H9 (cell line): ENCODE measurements at regions not wholly inside any gene's neighbourhood (a gene's known extent, or its start where the extent isn't known, plus 50 kb on each side); places are given as distances from the start of the nearest gene placed in this dataset.

Source experiments
- DNase-seq: peaks from one replicate; pipeline ENCODE4 v3.0.0-alpha.2; 2017
- H2AFZ ChIP-seq: one replicate; pipeline ENCODE4 v1.6.1; 2013; ENCODE audit warnings: mild to moderate bottlenecking, low read length, control low read depth, moderate library complexity
- H2AK5ac ChIP-seq: 2 replicates; pipeline ENCODE4 v1.6.1; 2013; ENCODE audit warnings: low read length, control low read depth, mixed read lengths; ENCODE audit not compliant: insufficient read length
- H2BK120ac ChIP-seq: one replicate; pipeline ENCODE4 v1.6.1; 2013; ENCODE audit warnings: low read depth, mild to moderate bottlenecking, low read length, control low read depth, inconsistent platforms; ENCODE audit not compliant: poor library complexity, severe bottlenecking
- H2BK12ac ChIP-seq: 2 replicates; pipeline ENCODE4 v1.6.1; 2013; ENCODE audit warnings: low read length, control low read depth, mixed read lengths, low read depth; ENCODE audit not compliant: insufficient read length
- H2BK15ac ChIP-seq: 2 replicates; pipeline ENCODE4 v1.6.1; 2013; ENCODE audit warnings: low read depth, low read length, control low read depth
- H2BK20ac ChIP-seq: one replicate; pipeline ENCODE4 v1.6.1; 2013; ENCODE audit warnings: low read depth, mild to moderate bottlenecking, low read length, control low read depth, inconsistent platforms; ENCODE audit not compliant: poor library complexity, severe bottlenecking
- H2BK5ac ChIP-seq: 2 replicates; pipeline ENCODE4 v1.6.1; 2013; ENCODE audit warnings: low read length, control low read depth, mixed read lengths; ENCODE audit not compliant: insufficient read length
- H3K14ac ChIP-seq: 2 replicates; pipeline ENCODE4 v1.6.1; 2013; ENCODE audit warnings: low read length, control low read depth; ENCODE audit not compliant: insufficient read depth
- H3K18ac ChIP-seq: 2 replicates; pipeline ENCODE4 v1.6.1; 2013; ENCODE audit warnings: low read depth, mild to moderate bottlenecking, mixed read lengths, low read length, control low read depth; ENCODE audit not compliant: insufficient read length
- H3K23ac ChIP-seq: 2 replicates; pipeline ENCODE4 v1.6.1; 2013; ENCODE audit warnings: low read length, control low read depth, mixed read lengths, low read depth; ENCODE audit not compliant: insufficient read length
- H3K23me2 ChIP-seq: 2 replicates; pipeline ENCODE4 v1.6.1; 2013; ENCODE audit warnings: low read depth, mild to moderate bottlenecking, mixed read lengths, low read length, control low read depth; ENCODE audit not compliant: insufficient read length, poor library complexity, severe bottlenecking
- H3K27ac ChIP-seq: 2 replicates; pipeline ENCODE4 v1.5.1; 2013; ENCODE audit warnings: low read length, control low read depth, mixed read lengths, low read depth; ENCODE audit not compliant: insufficient read length
- H3K27me3 ChIP-seq: 2 replicates; pipeline ENCODE4 v1.6.1; 2013; ENCODE audit warnings: low read length, control low read depth, inconsistent platforms; ENCODE audit not compliant: insufficient read depth
- H3K4ac ChIP-seq: 2 replicates; pipeline ENCODE4 v1.6.1; 2013; ENCODE audit warnings: low read depth, mild to moderate bottlenecking, control low read depth, inconsistent platforms, low read length, moderate library complexity
- H3K4me1 ChIP-seq: 2 replicates; pipeline ENCODE4 v1.6.1; 2013; ENCODE audit warnings: low read length, control low read depth, inconsistent platforms; ENCODE audit not compliant: insufficient read depth
- H3K4me2 ChIP-seq: 2 replicates; pipeline ENCODE4 v1.6.1; 2013; ENCODE audit warnings: low read length, control low read depth, mixed read lengths; ENCODE audit not compliant: insufficient read length, insufficient read depth
- H3K56ac ChIP-seq: 2 replicates; pipeline ENCODE4 v1.6.1; 2013; ENCODE audit warnings: low read depth, mild to moderate bottlenecking, mixed read lengths, low read length, control low read depth; ENCODE audit not compliant: insufficient read length
- H3K79me1 ChIP-seq: 2 replicates; pipeline ENCODE4 v1.6.1; 2013; ENCODE audit warnings: low read depth, mild to moderate bottlenecking, moderate library complexity, low read length, control low read depth, inconsistent platforms; ENCODE audit not compliant: insufficient read depth, poor library complexity, severe bottlenecking
- H3K79me2 ChIP-seq: 2 replicates; pipeline ENCODE4 v1.6.1; 2013; ENCODE audit warnings: low read length, control low read depth, inconsistent platforms; ENCODE audit not compliant: insufficient read depth
- H3K9ac ChIP-seq: 2 replicates; pipeline ENCODE4 v1.6.1; 2013; ENCODE audit warnings: low read length, control low read depth, mixed read lengths; ENCODE audit not compliant: insufficient read length; ENCODE audit errors: extremely low read depth
- H3K9me3 ChIP-seq: one replicate; pipeline ENCODE4 v1.6.1; 2013; ENCODE audit warnings: low read depth, low read length, inconsistent platforms; ENCODE audit not compliant: control insufficient read depth
- H3T11ph ChIP-seq: one replicate; pipeline ENCODE4 v1.6.1; 2013; ENCODE audit warnings: mild to moderate bottlenecking, low read length, control low read depth, inconsistent platforms
- H4K20me1 ChIP-seq: one replicate; pipeline ENCODE4 v1.6.1; 2013; ENCODE audit not compliant: control insufficient read depth, insufficient read length, insufficient read depth
- H4K5ac ChIP-seq: 2 replicates; pipeline ENCODE4 v1.6.1; 2013; ENCODE audit warnings: low read depth, mild to moderate bottlenecking, mixed read lengths, low read length, control low read depth; ENCODE audit not compliant: insufficient read length
- H4K8ac ChIP-seq: replicated peaks from 2 replicates; pipeline ENCODE4 v1.6.1; 2013; ENCODE audit warnings: low read length, control low read depth, mixed read lengths, low read depth; ENCODE audit not compliant: insufficient read length
- H4K91ac ChIP-seq: 2 replicates; pipeline ENCODE4 v1.6.1; 2013; ENCODE audit warnings: low read depth, mild to moderate bottlenecking, moderate library complexity, mixed read lengths, low read length, control low read depth; ENCODE audit not compliant: insufficient read length
- H3K27ac Mint-ChIP-seq, 3 experiments: 2 replicates in 2 of 3; 3 replicates in 1 of 3; pipeline ENCODE4 v1.8.0; 2020 to 2021; ENCODE audit warnings: mixed read lengths in 3 of 3, mild to moderate bottlenecking in 1 of 3, moderate library complexity in 1 of 3
- H3K27me3 Mint-ChIP-seq: 2 replicates; pipeline ENCODE4 v1.8.0; 2021; ENCODE audit warnings: low read depth, mild to moderate bottlenecking, moderate library complexity, mixed read lengths
- H3K36me3 Mint-ChIP-seq, 3 experiments: 2 replicates in 2 of 3; 3 replicates in 1 of 3; pipeline ENCODE4 v1.8.0; 2020 to 2021; ENCODE audit warnings: low read depth in 3 of 3, mixed read lengths in 3 of 3; ENCODE audit not compliant: insufficient read depth in 1 of 3
- H3K4me1 Mint-ChIP-seq, 2 experiments: 2 replicates each; pipeline ENCODE4 v1.8.0; 2020; ENCODE audit warnings: mixed read lengths in 2 of 2
- H3K4me3 Mint-ChIP-seq, 2 experiments: 2 replicates in 1 of 2; 3 replicates in 1 of 2; pipeline ENCODE4 v1.8.0; 2020 to 2021; ENCODE audit warnings: mild to moderate bottlenecking in 2 of 2, mixed read lengths in 2 of 2, moderate library complexity in 1 of 2
- H3K9me3 Mint-ChIP-seq, 2 experiments: 2 replicates in 1 of 2; 3 replicates in 1 of 2; pipeline ENCODE4 v1.8.0; 2020; ENCODE audit warnings: mild to moderate bottlenecking in 2 of 2, mixed read lengths in 2 of 2, moderate library complexity in 1 of 2
- whole genome bisulfite sequencing: extraction: QIAGEN DNeasy Blood & Tissue Kit; methylation state at CpG from one replicate; pipeline ENCODE4 v1.1.7; 2013; ENCODE audit warnings: missing lambda C conversion rate, low lambda C conversion rate, mixed read lengths; ENCODE audit not compliant: insufficient read length; ENCODE audit errors: extremely low coverage; 5-methylcytosine and 5-hydroxymethylcytosine counted together
- TF ChIP-seq, protein P1 (sequence below): fragments of 200-600 bp; sonication (generic); conservative IDR thresholded peaks from 3 replicates; pipeline ENCODE4 v1.8.0; 2021; ENCODE audit warnings: antibody characterized with exemption, mild to moderate bottlenecking

DNA sequence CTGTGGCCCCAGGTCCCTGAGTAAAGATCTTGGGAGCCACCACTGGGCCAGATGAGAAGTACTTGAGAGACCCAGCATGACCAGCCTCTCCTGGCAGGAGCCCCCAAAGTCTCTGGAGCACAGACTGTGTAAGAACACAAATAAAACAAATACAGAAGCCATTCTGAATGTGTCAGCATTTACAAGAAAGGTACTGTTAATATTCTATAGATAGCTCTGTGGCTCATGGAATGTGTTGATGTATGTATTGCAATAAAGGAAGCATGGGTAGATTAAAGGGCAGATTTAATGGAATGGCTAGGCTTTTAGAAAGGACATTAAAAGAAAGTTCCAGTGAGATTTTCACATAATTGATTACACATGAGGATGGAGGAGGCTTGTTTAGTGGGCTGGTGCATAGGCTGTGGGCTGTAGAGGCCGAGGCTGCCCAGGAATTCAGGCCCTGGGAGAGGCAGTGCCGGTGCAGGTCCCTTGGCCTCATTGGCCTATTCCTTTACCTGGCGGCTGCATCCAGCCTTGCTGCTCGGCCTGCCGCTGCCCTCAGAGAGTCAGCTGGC lies 127.7 kb upstream of the DLX2 start:
- no peaks in the 10 kb centered on the region for H3K79me2 ChIP-seq
- no peak overlapping the region for H3K4ac ChIP-seq
- H3K23ac ChIP-seq = no peak overlapping the region
- H3K36me3 Mint-ChIP-seq = no peaks in the 10 kb centered on the region; a peak in 1 of 7 replicates
- peaks cover 9% of the 10 kb centered on the region for H3K23me2 ChIP-seq
- H2BK5ac ChIP-seq = no peak overlapping the region
- no peak overlapping the region for H3K27ac Mint-ChIP-seq
- peaks cover 37 to 43% of the 10 kb centered on the region in 2 experiments for H3K4me1 Mint-ChIP-seq
- no peak overlapping the region for H2AFZ ChIP-seq
- H3K27ac ChIP-seq = no peak overlapping the region
- H4K8ac ChIP-seq = no peak overlapping the region
- no peak overlapping the region for H3K56ac ChIP-seq
- H2AK5ac ChIP-seq = no peak overlapping the region
- no peak overlapping the region for H3T11ph ChIP-seq
- no peaks in the 10 kb centered on the region for H3K79me1 ChIP-seq
- H2BK120ac ChIP-seq = no peak overlapping the region
- no peak overlapping the region for H2BK12ac ChIP-seq
- no peak overlapping the region for H4K91ac ChIP-seq
- no peak overlapping the region for H4K5ac ChIP-seq
- H3K27me3 ChIP-seq = no peaks in the 10 kb centered on the region; the same call in 1 of the 2 replicates
- H3K9me3 ChIP-seq = no peaks in the 10 kb centered on the region
- H3K9ac ChIP-seq = no peak overlapping the region
- no peak overlapping the region for H2BK20ac ChIP-seq
- peak; percentile 29 for DNase-seq
- H3K4me1 ChIP-seq = no peaks in the 10 kb centered on the region; the same call in 1 of the 2 replicates
- TF ChIP-seq, protein P1, sequence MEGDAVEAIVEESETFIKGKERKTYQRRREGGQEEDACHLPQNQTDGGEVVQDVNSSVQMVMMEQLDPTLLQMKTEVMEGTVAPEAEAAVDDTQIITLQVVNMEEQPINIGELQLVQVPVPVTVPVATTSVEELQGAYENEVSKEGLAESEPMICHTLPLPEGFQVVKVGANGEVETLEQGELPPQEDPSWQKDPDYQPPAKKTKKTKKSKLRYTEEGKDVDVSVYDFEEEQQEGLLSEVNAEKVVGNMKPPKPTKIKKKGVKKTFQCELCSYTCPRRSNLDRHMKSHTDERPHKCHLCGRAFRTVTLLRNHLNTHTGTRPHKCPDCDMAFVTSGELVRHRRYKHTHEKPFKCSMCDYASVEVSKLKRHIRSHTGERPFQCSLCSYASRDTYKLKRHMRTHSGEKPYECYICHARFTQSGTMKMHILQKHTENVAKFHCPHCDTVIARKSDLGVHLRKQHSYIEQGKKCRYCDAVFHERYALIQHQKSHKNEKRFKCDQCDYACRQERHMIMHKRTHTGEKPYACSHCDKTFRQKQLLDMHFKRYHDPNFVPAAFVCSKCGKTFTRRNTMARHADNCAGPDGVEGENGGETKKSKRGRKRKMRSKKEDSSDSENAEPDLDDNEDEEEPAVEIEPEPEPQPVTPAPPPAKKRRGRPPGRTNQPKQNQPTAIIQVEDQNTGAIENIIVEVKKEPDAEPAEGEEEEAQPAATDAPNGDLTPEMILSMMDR = no peak
- H3K9me3 Mint-ChIP-seq = no peaks in the 10 kb centered on the region
- H2BK15ac ChIP-seq = no peak overlapping the region
- H3K14ac ChIP-seq = no peak overlapping the region
- no peak overlapping the region for H3K4me3 Mint-ChIP-seq
- no peaks in the 10 kb centered on the region for H4K20me1 ChIP-seq
- WGBS = no CpG with 5 or more reads among the region's 5 CpGs
- H3K18ac ChIP-seq = no peak overlapping the region
- peaks cover 41% of the 10 kb centered on the region for H3K27me3 Mint-ChIP-seq
- H3K4me2 ChIP-seq = no peak overlapping the region
